NCI-H1048 (cell line): ENCODE measurements at regions not wholly inside any gene's neighbourhood (a gene's known extent, or its start where the extent isn't known, plus 50 kb on each side); places are given as distances from the start of the nearest gene placed in this dataset.

Experiments used
- DNase-seq: peaks from one replicate; lab custom pipeline; 2025; lab: John Stamatoyannopoulos, UW

DNA sequence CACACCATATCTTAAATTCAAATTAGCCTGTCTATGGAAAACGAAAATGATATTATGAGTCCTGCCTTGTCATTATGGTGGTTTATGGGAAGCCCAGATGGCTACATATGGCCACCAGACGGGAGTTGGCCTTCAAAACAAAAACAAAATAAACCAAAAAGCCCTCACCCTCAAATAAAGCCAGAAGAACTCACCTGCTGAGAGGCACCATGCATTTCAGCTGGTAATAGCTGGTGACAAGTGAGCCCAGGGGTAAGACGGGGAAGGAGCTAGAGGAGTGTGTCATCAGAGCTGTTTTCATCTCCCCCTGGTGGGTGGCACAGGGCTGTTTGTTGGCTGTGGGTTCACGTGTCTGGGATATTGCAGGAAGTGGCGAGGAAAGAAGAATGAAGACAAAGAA, 152.9 kb downstream of the EFNB2 start:
- DNase-seq: no peak

DNA sequence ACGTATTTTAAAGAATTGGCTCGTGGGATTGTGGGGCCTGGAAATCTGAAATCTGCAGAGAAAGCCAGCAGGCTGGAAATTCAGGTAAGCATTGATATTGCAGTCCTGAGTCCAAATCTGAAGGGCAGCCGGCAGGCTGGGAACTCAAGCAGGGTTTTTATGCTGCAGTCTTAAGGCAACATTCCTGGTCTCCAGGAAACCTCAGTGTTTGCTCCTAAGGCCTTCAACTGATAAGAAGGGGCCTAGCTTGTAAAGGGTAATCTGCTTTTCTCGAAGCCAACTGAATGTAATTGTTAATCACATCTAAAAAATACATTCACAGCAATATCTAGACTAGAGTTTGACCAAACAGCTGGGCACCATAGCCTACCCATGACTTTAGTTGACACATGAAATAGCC, 154.4 kb downstream of the EFNB2 start:
- no peak for DNase-seq

GRCh38 chr13:106377931-106378662, 157.4 kb downstream of the EFNB2 start:
- no peak for DNase-seq

- DNase-seq: no peak
Measured at GRCh38 chr13:106377341-106377740, 158.1 kb downstream of the EFNB2 start.

GRCh38 chr13:106376401-106377112, 158.9 kb downstream of the EFNB2 start:
- no peak for DNase-seq

DNA sequence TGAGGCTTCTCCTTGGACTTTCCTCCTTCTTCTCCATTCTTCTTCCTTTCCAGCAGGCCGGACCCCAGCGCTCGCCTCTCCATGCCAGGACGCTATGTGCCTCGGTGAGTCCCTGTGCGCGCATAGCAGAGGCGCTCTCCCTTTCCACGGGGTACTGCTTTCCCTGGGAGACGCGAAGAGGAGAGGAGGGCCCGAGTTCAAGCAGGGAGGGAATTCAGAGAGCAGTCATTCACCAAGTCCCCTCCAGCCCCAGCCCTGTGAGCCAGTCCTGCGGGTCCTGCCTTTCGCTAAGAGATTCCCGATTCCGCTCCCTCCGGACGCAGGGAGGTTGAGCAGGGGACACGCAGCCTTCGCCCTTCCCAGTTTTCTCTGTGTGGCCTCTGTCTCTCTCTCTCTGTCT, 160.4 kb downstream of the EFNB2 start:
- DNase-seq: no peak

GRCh38 chr13:106374631-106375030, 160.8 kb downstream of the EFNB2 start:
- DNase-seq: no peak

- no peak for DNase-seq
Measured at GRCh38 chr13:106373989-106374572, 161.4 kb downstream of the EFNB2 start.

DNA sequence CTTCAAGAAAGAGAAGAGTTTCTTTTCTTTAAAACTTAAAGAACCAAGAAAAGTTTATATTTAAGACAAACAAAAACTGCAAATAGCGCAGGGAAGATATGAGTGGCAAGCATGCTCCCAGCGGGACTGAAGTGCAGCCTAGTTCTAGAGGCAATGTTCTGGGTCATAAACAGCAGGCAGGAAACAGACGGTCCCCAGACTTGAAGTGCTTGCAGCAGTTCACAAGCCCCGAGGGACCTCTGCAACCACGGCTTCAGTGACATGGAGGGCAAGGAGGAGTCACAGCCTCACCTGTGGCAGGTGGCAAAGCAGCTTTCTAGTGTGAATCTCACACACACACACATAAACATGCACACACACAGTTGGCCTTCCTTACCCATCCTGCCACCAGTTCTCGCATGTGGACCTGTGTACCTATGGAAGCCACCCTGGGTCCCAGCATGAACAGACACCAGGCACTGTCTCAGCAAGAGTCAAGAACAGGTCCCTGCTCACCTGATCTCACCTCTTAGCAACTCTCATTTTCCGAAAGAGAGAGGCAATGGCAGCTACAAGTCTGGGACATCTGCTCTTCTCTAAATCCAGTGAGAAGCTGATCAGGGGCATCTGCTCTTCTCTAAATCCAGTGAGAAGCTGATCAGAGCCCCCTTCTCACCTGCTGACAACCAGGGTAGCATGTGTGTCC, 162.0 kb downstream of the EFNB2 start:
- no peak for DNase-seq

DNA sequence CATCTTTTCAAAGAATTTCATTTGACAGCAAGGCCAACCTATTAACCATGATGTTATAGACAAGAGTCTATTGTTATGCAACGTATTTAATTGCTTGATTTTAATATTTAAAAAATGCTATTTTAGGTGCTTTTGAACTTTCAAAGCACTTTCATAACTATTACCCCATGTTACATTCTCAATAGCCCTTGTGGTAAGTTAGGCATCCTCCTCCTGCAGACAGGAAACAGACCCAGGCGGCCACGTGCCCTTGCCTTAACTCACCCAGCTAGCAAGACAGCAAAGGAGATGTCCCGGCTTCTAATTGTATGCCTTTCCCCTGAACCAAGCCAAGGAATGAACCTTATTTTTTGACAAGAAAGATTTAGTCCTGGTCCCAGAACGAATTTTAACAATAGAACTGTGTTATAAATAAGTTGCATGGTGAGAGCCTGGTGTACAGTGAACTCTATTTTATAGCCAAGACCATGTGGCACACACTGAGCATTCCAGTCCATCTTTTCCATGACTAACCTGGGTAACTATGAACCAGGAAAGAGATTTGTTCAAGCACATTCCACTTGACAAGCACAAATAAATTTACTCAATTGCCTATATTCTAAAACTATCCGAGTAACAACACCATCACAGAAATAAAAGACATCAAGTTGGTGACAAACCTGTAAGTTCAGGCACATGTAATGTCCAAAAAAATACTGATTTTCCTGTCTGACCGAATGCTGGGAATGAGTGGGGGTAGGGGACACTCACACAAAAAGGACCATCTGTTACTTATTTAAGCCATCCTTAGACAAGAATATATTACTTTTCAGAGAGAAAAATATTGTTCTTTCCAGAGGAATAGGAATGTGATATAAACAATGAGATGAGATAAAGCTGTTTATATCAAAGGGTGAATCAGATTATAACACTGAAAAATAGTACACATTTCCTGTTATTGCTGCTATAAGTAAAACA, 163.0 kb downstream of the EFNB2 start:
- no peak for DNase-seq

DNA sequence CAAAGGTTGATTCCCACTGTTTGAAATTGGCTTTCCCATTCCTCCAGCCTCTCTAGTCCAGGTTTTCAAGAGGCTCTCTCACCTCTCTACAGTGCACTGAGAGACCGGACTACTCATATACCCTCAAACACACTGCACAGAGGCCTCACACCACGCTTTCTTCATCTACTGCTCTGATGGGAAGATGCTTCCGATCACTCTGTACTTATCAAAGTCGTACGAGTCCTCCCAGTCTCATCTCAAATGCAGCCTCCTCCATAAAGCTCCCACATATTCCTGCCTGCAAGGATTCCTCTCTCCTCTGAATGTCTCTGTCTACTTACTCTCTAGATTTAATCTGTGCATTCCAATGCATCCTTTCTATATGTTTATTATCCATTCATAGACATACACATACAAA, 164.4 kb downstream of the EFNB2 start:
- no peak for DNase-seq

- no peak for DNase-seq
Measured at GRCh38 chr13:106369858-106370257, 165.6 kb downstream of the EFNB2 start.

DNA sequence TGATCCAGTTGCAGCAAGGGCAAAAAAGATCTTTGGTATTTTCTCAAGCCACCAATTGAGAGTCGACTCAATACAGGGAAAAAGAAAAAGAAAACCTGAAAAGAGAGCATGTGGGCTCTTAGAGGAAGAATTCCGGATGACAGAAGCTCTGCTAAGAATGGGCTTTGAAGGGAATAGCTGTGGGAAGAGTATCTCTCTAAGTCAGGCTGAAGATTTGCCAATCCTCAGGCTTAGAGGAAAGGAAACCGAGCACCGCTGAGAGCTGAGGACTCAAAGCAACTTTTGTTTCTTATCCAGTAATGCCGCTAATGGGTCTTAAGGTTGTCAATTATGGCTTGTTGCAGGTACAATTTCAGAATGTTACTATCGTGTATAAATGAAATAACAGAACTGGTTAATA, 166.4 kb downstream of the EFNB2 start:
- DNase-seq: no peak

- no peak for DNase-seq
Measured at GRCh38 chr13:106367361-106367971, 168.0 kb downstream of the EFNB2 start.

- DNase-seq: no peak
Measured at GRCh38 chr13:106362707-106363106, 172.8 kb downstream of the EFNB2 start.

GRCh38 chr13:106361621-106362020, 173.8 kb downstream of the EFNB2 start:
- DNase-seq: no peak

- no peak for DNase-seq
Measured at GRCh38 chr13:106357198-106357597, 178.3 kb downstream of the EFNB2 start.

GRCh38 chr13:106355866-106356265, 179.6 kb downstream of the EFNB2 start:
- DNase-seq: no peak

GRCh38 chr13:106354961-106355360, 180.5 kb downstream of the EFNB2 start:
- no peak for DNase-seq

GRCh38 chr13:106352850-106353249, 182.6 kb downstream of the EFNB2 start:
- DNase-seq: no peak

- no peak for DNase-seq
Measured at GRCh38 chr13:106351251-106351650, 184.2 kb downstream of the EFNB2 start.
